NT2/D1 (cell line): ENCODE measurements at regions not wholly inside any gene's neighbourhood (a gene's known extent, or its start where the extent isn't known, plus 50 kb on each side); places are given as distances from the start of the nearest gene placed in this dataset.

Experiments
- SUZ12 ChIP-seq: IDR thresholded peaks from 2 replicates; pipeline ENCODE4 v1.6.1; 2011; ENCODE audit not compliant: insufficient read length, insufficient read depth; ENCODE audit errors: extremely low read depth
- YY1 ChIP-seq: IDR thresholded peaks from 2 replicates; pipeline ENCODE4 v1.6.1; 2011; ENCODE audit not compliant: insufficient read length, insufficient read depth
- ZNF274 ChIP-seq: IDR thresholded peaks from 2 replicates; pipeline ENCODE4 v1.6.1; 2011; ENCODE audit warnings: mild to moderate bottlenecking, low read depth, low read length

DNA sequence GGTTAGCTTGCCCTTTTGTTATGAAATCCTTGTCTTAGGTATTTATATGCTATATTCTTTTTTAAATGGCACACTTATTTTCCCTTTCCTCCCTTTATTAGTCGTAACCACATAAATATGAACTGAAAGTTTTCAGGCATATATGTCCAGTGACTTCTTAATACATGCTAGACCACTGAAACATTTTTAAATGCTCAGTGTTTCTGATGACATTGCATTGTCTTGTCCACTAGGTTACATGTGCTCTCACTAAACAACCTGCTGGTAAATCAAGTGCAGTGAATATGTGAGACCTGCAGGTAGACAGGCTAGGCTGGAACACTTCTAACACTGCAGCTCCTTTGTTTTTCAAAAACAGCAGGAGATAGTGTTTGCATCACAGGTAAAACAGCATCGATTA lies 332.6 kb upstream of the DACH1 start:
- no peak for TF ChIP-seq YY1
- TF ChIP-seq ZNF274: no peak
- no peak for TF ChIP-seq SUZ12
